GM19240 (cell line): ENCODE measurements at regions not wholly inside any gene's neighbourhood (a gene's known extent, or its start where the extent isn't known, plus 50 kb on each side); places are given as distances from the start of the nearest gene placed in this dataset.

Source experiments
- DNase-seq: peaks from one replicate; pipeline ENCODE4 v3.0.0; 2011; ENCODE audit warnings: low spot score; ENCODE audit not compliant: insufficient read length

GRCh38 chr22:46065691-46066454 is 84.5 kb upstream of the PPARA start:
- DNase-seq: no peak

- DNase-seq: no peak
These were observed 83.6 kb upstream of the PPARA start for GRCh38 chr22:46066691-46067090.

DNA sequence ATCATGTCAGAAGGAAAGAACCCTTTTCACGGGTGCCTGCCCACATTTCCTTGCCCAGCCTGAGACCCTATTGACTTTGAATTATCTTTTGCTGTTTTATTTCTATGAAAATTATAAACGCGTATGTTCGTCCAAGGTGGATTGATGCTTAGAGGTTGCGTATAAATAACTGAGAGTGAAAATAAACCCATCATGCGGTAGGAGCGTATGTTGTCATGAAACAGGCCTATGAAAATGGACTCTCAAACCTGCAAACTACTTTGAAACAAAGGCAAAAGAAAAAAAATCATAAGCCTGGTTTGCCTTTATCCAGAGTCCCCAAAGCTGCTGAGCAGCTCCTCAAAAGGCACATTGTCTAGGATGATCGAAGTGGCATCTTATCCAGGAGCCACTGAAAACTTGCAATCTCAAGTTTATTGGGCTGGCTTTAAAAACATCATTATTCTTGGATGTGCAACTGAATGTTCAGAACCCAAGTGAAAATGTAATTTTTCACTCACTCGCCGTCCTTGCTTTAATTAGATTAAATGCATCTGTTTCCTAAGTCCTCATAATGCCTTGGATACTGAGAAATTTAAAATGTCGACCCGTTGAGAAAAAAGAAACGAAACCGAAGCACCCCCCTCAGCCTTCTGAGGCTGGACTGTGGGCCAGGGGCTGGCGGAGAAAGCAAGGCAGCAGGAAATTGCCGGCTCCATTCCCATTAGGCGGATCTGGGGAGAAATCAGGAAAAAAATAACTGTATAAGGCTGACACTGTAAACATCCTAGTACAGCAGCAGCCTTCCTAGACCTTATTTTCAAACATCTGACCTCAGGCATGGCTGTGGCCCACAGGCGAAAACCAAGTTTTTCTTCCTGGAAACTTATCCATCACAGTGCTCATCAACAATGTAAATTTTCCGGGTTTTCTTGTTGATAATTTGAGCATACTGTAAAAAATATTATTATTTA is 82.9 kb upstream of the PPARA start:
- DNase-seq: no peak

GRCh38 chr22:46068181-46068592 is 82.1 kb upstream of the PPARA start:
- DNase-seq: no peak

- DNase-seq: no peak
These were observed 81.5 kb upstream of the PPARA start for GRCh38 chr22:46068593-46069491.

- DNase-seq: no peak
These were observed 80.7 kb upstream of the PPARA start for GRCh38 chr22:46069521-46070214.

DNA sequence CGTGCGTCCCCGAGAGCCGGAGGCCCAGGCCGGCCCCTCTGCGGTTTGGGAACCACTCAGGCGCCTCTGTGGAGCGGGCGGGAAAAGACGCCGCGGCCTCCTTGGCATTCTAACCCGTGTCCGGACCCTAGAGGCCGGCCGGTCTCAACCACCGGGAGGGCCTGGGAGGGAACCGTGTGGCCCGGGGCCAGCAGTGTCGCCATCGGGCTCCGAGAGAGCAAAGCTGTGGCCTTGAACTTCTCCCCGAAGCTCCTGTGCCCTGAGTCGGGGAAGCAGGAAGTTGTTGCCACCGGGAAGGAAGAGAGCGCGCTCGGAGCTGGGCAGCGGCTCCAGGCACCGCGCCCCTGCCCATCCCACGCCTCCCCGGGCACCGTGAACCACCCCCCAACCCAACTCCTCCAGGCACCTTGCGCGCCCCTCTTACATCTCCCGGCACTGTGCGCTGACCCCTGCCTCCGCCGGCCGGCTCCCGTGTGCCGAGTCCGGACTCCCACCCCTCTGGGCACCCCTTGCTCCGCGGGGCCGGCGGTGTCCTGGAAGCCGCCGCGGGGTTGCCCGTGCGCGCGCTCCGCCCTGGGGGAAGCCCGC is 80.0 kb upstream of the PPARA start:
- DNase-seq: no peak

DNA sequence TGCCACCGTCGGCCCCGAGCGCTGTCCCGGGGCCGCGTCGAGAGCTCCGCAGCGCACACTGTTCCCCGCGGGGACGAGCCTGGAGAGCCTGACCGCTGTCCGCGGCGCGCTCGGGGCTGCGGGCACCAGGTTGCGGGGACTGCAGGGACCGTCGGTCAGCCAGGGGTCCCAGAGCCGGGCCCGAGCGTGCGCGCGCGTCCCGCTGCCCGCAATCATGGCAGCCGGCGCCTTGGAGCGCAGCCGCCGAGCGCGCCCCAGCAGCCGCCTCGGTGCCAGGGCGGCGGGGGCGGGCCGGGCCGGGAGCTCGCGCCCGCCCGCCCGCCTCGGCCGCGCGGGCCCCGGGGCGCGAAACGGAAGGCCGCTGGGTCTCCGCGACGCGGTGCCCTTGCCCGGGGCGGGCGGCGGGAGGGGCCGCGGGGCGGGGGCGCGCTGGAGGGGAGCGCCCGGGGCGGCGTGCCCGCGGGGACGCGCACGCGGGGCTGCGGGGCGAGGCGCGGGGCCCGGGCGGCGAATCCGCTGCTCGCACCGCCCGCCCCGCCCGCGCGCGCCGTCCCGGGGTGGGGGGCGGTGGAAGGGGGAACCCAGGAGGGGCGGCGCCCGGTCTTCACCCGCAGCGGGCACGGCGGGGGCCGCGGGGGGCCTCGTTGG is 79.4 kb upstream of the PPARA start:
- DNase-seq: no peak

- no peak for DNase-seq
These were observed 78.7 kb upstream of the PPARA start for GRCh38 chr22:46071451-46072109.

GRCh38 chr22:46072110-46072881 is 78.0 kb upstream of the PPARA start:
- DNase-seq: no peak

- no peak for DNase-seq
These were observed 77.2 kb upstream of the PPARA start for GRCh38 chr22:46072981-46073682.

GRCh38 chr22:46073683-46074504 is 76.4 kb upstream of the PPARA start:
- no peak for DNase-seq

GRCh38 chr22:46074771-46075551 is 75.4 kb upstream of the PPARA start:
- no peak for DNase-seq

- no peak for DNase-seq
These were observed 74.4 kb upstream of the PPARA start for GRCh38 chr22:46075764-46076531.

- no peak for DNase-seq
These were observed 73.5 kb upstream of the PPARA start for GRCh38 chr22:46076651-46077339.
